Natural killer cell treated with Interleukin-12 subunit alpha and Interleukin-12 subunit beta and Interleukin-15 and Interleukin-18, amount 100 ng/mL, for 72 hours (primary cell): ENCODE measurements at regions not wholly inside any gene's neighbourhood (a gene's known extent, or its start where the extent isn't known, plus 50 kb on each side); places are given as distances from the start of the nearest gene placed in this dataset.
"Not testable (repeated sequence)": the region's sequence is repeated elsewhere in the genome, so short reads cannot be mapped to it uniquely, and the experiment has no call there.

Experiments used
- ATAC-seq, 2 donors: fragments of 150-1000 bp; cut with Tn5 transposase in 1 of 2; sonication (Bioruptor Pico), chemical (Tn5 transposase) in 1 of 2; 2 replicates each; pipeline ENCODE4 v1.10.0; 2021
- DNase-seq: peaks from one replicate; pipeline ENCODE4 v3.0.0; 2022; ENCODE audit warnings: low spot score
- H3K27ac Mint-ChIP-seq, 2 donors: 1 replicate in 1 of 2; 2 replicates in 1 of 2; pipeline ENCODE4 v1.8.0; 2022; ENCODE audit warnings: mixed read lengths in 2 of 2, mild to moderate bottlenecking in 1 of 2, moderate library complexity in 1 of 2
- H3K27me3 Mint-ChIP-seq, 2 donors: 1 replicate in 1 of 2; 2 replicates in 1 of 2; pipeline ENCODE4 v1.8.0; 2022; ENCODE audit warnings: mixed read lengths in 2 of 2
- H3K36me3 Mint-ChIP-seq: one replicate; pipeline ENCODE4 v1.8.0; 2022; ENCODE audit warnings: mixed read lengths
- H3K4me1 Mint-ChIP-seq, 2 donors: 1 replicate in 1 of 2; 2 replicates in 1 of 2; pipeline ENCODE4 v1.8.0; 2022; ENCODE audit warnings: low read depth in 2 of 2, mixed read lengths in 2 of 2, mild to moderate bottlenecking in 1 of 2
- H3K4me3 Mint-ChIP-seq: one replicate; pipeline ENCODE4 v1.8.0; 2022; ENCODE audit warnings: mixed read lengths
- H3K9me3 Mint-ChIP-seq: 2 replicates; pipeline ENCODE4 v1.8.0; 2022; ENCODE audit warnings: mixed read lengths

DNA sequence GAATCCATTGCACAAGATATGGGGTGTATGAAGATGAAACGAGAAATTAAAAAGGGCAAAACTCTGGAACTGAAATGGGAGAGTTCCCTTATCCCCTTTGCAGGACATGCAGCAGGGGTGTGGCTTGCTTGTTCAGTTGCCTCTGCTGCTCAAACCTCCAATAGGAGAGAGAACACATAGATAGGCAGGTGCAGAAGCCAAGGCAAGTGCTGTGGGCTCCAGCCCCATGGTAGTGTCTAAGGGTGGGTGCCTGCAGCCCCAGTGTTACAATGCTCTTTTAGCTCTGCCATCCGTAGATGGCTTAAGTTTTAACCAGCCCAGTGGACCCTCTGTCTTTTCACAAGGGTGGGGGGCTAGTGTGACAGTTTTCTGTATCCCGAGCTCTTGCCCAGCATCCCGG lies 69.7 kb downstream of the CMAS start:
- DNase-seq (no peak), ATAC-seq (no peak)
- H3K36me3 Mint-ChIP-seq: no peaks in the 10 kb centered on the region
- no peaks in the 10 kb centered on the region for H3K4me1 Mint-ChIP-seq
- H3K9me3 Mint-ChIP-seq: no peaks in the 10 kb centered on the region
- no peak overlapping the region for H3K4me3 Mint-ChIP-seq
- H3K27me3 Mint-ChIP-seq: peaks cover 11 to 13% of the 10 kb centered on the region in 2 donors
- no peak overlapping the region for H3K27ac Mint-ChIP-seq

GRCh38 chr12:22116376-22116775 lies 70.4 kb downstream of the CMAS start:
- Mint-ChIP-seq H3K4me3 (no peak overlapping the region), H3K36me3 (no peaks in the 10 kb centered on the region), H3K4me1 (no peaks in the 10 kb centered on the region), H3K9me3 (no peaks in the 10 kb centered on the region), H3K27me3 (peaks cover 11 to 13% of the 10 kb centered on the region in 2 donors), H3K27ac (no peak overlapping the region)
- DNase-seq (no peak), ATAC-seq (no peak)

GRCh38 chr12:22117563-22118237 lies 71.7 kb downstream of the CMAS start:
- DNase-seq: no peak
- no peaks in the 10 kb centered on the region for H3K36me3 Mint-ChIP-seq
- H3K27me3 Mint-ChIP-seq: peaks cover 11 to 13% of the 10 kb centered on the region in 2 donors
- H3K4me3 Mint-ChIP-seq: no peak overlapping the region
- ATAC-seq: no peak
- H3K27ac Mint-ChIP-seq: no peak overlapping the region
- no peaks in the 10 kb centered on the region for H3K4me1 Mint-ChIP-seq
- H3K9me3 Mint-ChIP-seq: no peaks in the 10 kb centered on the region

GRCh38 chr12:22118238-22118790 lies 72.3 kb downstream of the CMAS start:
- H3K27me3 Mint-ChIP-seq: peaks cover 11 to 12% of the 10 kb centered on the region in 2 donors
- DNase-seq (no peak), ATAC-seq (no peak)
- H3K4me1 Mint-ChIP-seq: no peaks in the 10 kb centered on the region
- H3K9me3 Mint-ChIP-seq: no peaks in the 10 kb centered on the region
- H3K27ac Mint-ChIP-seq: no peak overlapping the region
- H3K36me3 Mint-ChIP-seq: no peaks in the 10 kb centered on the region
- H3K4me3 Mint-ChIP-seq: no peak overlapping the region

DNA sequence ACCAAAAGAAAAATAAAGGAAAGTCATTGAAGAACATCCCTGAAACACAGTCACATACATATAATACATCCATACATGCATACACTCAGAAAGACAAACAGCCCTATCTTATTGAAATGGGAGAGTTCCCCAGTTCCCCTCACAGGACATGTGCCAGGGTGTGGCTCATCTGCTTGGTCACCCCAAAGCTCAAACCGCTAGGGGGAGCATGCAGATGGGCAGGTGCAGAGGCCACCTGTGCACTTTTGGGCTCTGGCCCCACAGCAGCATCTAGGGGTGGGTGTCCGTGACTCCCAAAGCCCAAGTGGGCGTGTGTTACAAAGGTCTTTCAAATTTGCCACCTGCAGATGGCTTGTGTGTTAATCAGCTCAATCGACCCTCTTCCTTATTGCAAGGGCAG lies 75.2 kb downstream of the CMAS start:
- DNase-seq (no peak), ATAC-seq (peak in 1 of 2 donors; percentile 56)
- no peak overlapping the region for H3K27ac Mint-ChIP-seq
- H3K36me3 Mint-ChIP-seq: no peaks in the 10 kb centered on the region
- no peaks in the 10 kb centered on the region for H3K9me3 Mint-ChIP-seq
- H3K4me1 Mint-ChIP-seq: no peaks in the 10 kb centered on the region
- peaks cover 1 to 6% of the 10 kb centered on the region in 2 donors for H3K27me3 Mint-ChIP-seq
- no peak overlapping the region for H3K4me3 Mint-ChIP-seq

DNA sequence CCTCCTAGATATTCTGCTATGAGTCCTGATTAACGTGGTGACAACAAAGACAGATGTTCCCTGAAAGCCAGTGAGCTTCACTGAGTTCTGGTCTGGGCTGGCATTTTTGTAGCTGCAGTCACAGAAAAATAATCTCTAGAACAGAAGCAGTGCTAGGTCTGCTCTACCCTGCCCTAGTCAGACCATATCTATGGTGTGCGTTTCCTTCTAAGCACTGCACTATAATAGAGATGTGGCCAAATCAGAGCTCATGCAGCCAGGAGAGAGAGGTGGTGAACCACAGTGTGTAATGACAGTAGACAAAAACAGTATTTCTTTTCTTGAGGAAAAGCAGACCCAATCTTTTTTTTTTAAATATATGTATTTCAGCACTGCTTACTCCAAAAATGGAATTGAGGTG lies 76.3 kb downstream of the CMAS start:
- H3K4me3 Mint-ChIP-seq: no peak overlapping the region
- DNase-seq (no peak), ATAC-seq (no peak)
- H3K27me3 Mint-ChIP-seq: peaks cover 2 to 10% of the 10 kb centered on the region in 2 donors
- no peaks in the 10 kb centered on the region for H3K4me1 Mint-ChIP-seq
- peaks cover under 1% of the 10 kb centered on the region for H3K9me3 Mint-ChIP-seq
- no peaks in the 10 kb centered on the region for H3K36me3 Mint-ChIP-seq
- H3K27ac Mint-ChIP-seq: no peak overlapping the region

DNA sequence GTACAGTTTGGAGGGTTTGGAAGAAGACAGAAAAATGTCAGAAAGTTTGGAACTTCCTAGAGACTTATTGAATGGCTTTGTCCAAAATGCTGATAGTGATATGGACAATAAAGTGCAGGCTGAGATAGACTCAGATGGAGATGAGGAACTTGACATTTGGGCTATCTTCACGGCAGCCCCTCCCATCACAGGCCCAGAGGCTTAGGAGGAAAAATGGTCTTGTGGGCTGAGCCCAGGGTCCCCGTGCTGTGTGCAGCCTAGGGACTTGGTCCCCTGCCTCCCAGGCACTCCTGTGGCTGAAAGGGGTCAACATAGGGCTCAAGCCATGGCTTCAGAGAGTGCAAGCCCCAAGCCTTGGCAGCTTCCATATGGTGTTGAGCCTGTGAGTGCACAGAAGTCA lies 79.0 kb downstream of the CMAS start:
- H3K9me3 Mint-ChIP-seq: peaks cover 2% of the 10 kb centered on the region
- DNase-seq (no peak), ATAC-seq (no peak)
- H3K27me3 Mint-ChIP-seq: peaks cover 10 to 12% of the 10 kb centered on the region in 2 donors
- no peak overlapping the region for H3K4me3 Mint-ChIP-seq
- H3K27ac Mint-ChIP-seq: no peak overlapping the region
- H3K36me3 Mint-ChIP-seq: no peaks in the 10 kb centered on the region
- H3K4me1 Mint-ChIP-seq: no peaks in the 10 kb centered on the region

GRCh38 chr12:22126101-22126500 lies 80.1 kb downstream of the CMAS start:
- not testable (repeated sequence) for H3K27ac Mint-ChIP-seq, H3K4me1 Mint-ChIP-seq, DNase-seq, H3K4me3 Mint-ChIP-seq, H3K9me3 Mint-ChIP-seq, ATAC-seq, H3K36me3 Mint-ChIP-seq
- peaks cover 10 to 12% of the 10 kb centered on the region in 2 donors for H3K27me3 Mint-ChIP-seq

- Mint-ChIP-seq H3K4me3 (no peak overlapping the region), H3K9me3 (peaks cover 2% of the 10 kb centered on the region), H3K36me3 (no peaks in the 10 kb centered on the region), H3K4me1 (no peaks in the 10 kb centered on the region), H3K27me3 (peaks cover 10 to 12% of the 10 kb centered on the region in 2 donors), H3K27ac (no peak overlapping the region)
- DNase-seq (no peak), ATAC-seq (no peak)
These were observed 80.7 kb downstream of the CMAS start for GRCh38 chr12:22126758-22127157.

GRCh38 chr12:22130671-22131070 lies 84.7 kb downstream of the CMAS start:
- no peaks in the 10 kb centered on the region for H3K36me3 Mint-ChIP-seq
- H3K4me1 Mint-ChIP-seq: no peaks in the 10 kb centered on the region
- H3K27me3 Mint-ChIP-seq: peaks cover 19 to 26% of the 10 kb centered on the region in 2 donors
- DNase-seq (no peak), ATAC-seq (no peak)
- H3K27ac Mint-ChIP-seq: no peak overlapping the region
- H3K4me3 Mint-ChIP-seq: no peak overlapping the region
- H3K9me3 Mint-ChIP-seq: peaks cover 2% of the 10 kb centered on the region

DNA sequence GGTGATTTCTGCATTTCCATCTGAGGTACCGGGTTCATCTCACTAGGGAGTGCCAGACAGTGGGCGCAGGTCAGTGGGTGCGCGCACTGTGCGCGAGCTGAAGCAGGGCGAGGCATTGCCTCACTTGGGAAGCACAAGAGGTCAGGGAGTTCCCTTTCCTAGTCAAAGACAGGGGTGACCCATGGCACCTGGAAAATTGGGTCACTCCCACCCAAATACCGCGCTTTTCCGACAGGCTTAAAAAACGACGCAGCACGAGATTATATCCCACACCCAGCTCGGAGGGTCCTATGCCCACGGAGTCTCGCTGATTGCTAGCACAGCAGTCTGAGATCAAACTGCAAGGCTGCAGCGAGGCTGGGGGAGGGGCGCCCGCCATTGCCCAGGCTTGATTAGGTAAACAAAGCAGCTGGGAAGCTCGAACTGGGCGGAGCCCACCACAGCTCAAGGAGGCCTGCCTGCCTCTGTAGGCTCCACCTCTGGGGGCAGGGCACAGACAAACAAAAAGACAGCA lies 90.6 kb downstream of the CMAS start:
- peaks cover 8 to 20% of the 10 kb centered on the region in 2 donors for H3K27me3 Mint-ChIP-seq
- not testable (repeated sequence) for H3K4me3 Mint-ChIP-seq, H3K4me1 Mint-ChIP-seq, H3K27ac Mint-ChIP-seq, H3K36me3 Mint-ChIP-seq, DNase-seq, H3K9me3 Mint-ChIP-seq, ATAC-seq
